22Rv1 (cell line): ENCODE measurements at regions not wholly inside any gene's neighbourhood (a gene's known extent, or its start where the extent isn't known, plus 50 kb on each side); places are given as distances from the start of the nearest gene placed in this dataset.

ENCODE experiments used
- ZFX ChIP-seq: fragments of 450-650 bp; IDR thresholded peaks from 2 replicates; pipeline ENCODE4 v1.6.1; 2017; ENCODE audit warnings: antibody characterized with exemption, borderline replicate concordance
- TF ChIP-seq, protein P1 (sequence below): fragments of 450-650 bp; IDR thresholded peaks from 2 replicates; pipeline ENCODE4 v1.5.1; 2017; ENCODE audit warnings: mild to moderate bottlenecking

DNA sequence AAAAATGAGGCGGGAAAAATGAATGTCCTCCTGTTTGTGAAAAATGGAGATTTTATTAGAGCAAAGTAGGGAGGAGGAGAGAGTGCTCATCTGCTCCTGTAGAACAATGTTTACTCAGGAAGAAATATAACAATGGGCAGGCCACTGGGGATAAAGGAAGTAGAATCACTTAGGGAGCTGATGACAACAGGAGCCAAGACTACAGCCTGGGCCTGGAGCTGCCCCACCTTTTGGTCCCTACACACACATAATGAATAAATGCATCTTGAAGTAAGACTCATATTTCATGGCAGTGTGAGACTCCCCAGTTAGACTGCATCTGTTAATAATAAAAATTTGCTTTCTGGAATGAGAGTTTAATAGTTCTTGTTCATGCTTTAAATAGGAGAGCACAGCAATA, 1939.8 kb downstream of the EFNA5 start:
- TF ChIP-seq, protein P1, sequence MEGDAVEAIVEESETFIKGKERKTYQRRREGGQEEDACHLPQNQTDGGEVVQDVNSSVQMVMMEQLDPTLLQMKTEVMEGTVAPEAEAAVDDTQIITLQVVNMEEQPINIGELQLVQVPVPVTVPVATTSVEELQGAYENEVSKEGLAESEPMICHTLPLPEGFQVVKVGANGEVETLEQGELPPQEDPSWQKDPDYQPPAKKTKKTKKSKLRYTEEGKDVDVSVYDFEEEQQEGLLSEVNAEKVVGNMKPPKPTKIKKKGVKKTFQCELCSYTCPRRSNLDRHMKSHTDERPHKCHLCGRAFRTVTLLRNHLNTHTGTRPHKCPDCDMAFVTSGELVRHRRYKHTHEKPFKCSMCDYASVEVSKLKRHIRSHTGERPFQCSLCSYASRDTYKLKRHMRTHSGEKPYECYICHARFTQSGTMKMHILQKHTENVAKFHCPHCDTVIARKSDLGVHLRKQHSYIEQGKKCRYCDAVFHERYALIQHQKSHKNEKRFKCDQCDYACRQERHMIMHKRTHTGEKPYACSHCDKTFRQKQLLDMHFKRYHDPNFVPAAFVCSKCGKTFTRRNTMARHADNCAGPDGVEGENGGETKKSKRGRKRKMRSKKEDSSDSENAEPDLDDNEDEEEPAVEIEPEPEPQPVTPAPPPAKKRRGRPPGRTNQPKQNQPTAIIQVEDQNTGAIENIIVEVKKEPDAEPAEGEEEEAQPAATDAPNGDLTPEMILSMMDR, result no peak
- no peak for TF ChIP-seq ZFX
